ENCODE measurements at regions not wholly inside any gene's neighbourhood (a gene's known extent, or its start where the extent isn't known, plus 50 kb on each side); places are given as distances from the start of the nearest gene placed in this dataset.

DNA sequence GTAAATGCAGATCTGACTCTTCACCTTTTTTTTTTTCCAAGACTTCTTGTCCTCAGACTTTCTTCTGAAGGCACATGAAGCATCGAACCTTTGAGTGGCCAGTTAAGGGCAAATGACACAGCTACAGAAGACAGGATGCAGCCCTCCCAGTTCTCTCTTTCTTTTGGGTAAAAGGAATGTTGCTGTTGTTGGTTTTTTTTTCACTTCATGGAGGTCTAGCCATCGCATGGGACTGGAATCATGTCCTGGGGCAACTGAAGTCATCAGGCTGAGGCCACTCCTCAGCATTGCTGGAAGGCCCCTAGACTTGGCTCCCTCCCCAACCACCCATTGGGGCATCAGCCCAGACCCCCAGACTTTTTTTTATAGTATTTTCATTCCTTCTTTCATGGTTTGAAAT is 896.5 kb downstream of the SORCS1 start (continued):
- TF ChIP-seq, protein P1, sequence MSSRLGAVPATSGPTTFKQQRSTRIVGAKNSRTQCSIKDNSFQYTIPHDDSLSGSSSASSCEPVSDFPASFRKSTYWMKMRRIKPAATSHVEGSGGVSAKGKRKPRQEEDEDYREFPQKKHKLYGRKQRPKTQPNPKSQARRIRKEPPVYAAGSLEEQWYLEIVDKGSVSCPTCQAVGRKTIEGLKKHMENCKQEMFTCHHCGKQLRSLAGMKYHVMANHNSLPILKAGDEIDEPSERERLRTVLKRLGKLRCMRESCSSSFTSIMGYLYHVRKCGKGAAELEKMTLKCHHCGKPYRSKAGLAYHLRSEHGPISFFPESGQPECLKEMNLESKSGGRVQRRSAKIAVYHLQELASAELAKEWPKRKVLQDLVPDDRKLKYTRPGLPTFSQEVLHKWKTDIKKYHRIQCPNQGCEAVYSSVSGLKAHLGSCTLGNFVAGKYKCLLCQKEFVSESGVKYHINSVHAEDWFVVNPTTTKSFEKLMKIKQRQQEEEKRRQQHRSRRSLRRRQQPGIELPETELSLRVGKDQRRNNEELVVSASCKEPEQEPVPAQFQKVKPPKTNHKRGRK (CRISPR knock-in tag; IDR thresholded peaks at IDR 0.05; ENCODE audit: borderline replicate concordance), result no peak
- TF ChIP-seq ETV6 (CRISPR knock-in tag; IDR thresholded peaks at IDR 0.05) (no peak), GABPB1 (CRISPR knock-in tag; IDR thresholded peaks at IDR 0.05) (no peak), MYBL2 (CRISPR knock-in tag; IDR thresholded peaks at IDR 0.05) (no peak), ZBTB21 (CRISPR knock-in tag; IDR thresholded peaks at IDR 0.05; ENCODE audit: borderline replicate concordance) (no peak), ZNF138 (CRISPR knock-in tag; conservative IDR thresholded peaks at IDR 0.05) (no peak), TCF7 (CRISPR knock-in tag; IDR thresholded peaks at IDR 0.05; ENCODE audit: low read depth) (no peak), ZNF423 (CRISPR knock-in tag; IDR thresholded peaks at IDR 0.05) (no peak)
- TF ChIP-seq, protein P2, sequence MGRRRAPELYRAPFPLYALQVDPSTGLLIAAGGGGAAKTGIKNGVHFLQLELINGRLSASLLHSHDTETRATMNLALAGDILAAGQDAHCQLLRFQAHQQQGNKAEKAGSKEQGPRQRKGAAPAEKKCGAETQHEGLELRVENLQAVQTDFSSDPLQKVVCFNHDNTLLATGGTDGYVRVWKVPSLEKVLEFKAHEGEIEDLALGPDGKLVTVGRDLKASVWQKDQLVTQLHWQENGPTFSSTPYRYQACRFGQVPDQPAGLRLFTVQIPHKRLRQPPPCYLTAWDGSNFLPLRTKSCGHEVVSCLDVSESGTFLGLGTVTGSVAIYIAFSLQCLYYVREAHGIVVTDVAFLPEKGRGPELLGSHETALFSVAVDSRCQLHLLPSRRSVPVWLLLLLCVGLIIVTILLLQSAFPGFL (CRISPR knock-in tag; IDR thresholded peaks at IDR 0.05; ENCODE audit: borderline replicate concordance), result no peak
- TF ChIP-seq, protein P3, sequence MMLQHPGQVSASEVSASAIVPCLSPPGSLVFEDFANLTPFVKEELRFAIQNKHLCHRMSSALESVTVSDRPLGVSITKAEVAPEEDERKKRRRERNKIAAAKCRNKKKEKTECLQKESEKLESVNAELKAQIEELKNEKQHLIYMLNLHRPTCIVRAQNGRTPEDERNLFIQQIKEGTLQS (CRISPR knock-in tag; conservative IDR thresholded peaks at IDR 0.05), result no peak
- TF ChIP-seq, protein P4, sequence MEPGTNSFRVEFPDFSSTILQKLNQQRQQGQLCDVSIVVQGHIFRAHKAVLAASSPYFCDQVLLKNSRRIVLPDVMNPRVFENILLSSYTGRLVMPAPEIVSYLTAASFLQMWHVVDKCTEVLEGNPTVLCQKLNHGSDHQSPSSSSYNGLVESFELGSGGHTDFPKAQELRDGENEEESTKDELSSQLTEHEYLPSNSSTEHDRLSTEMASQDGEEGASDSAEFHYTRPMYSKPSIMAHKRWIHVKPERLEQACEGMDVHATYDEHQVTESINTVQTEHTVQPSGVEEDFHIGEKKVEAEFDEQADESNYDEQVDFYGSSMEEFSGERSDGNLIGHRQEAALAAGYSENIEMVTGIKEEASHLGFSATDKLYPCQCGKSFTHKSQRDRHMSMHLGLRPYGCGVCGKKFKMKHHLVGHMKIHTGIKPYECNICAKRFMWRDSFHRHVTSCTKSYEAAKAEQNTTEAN (CRISPR knock-in tag; IDR thresholded peaks at IDR 0.05), result no peak
- TF ChIP-seq, protein P5, sequence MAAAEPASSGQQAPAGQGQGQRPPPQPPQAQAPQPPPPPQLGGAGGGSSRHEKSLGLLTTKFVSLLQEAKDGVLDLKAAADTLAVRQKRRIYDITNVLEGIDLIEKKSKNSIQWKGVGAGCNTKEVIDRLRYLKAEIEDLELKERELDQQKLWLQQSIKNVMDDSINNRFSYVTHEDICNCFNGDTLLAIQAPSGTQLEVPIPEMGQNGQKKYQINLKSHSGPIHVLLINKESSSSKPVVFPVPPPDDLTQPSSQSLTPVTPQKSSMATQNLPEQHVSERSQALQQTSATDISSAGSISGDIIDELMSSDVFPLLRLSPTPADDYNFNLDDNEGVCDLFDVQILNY (CRISPR knock-in tag; IDR thresholded peaks at IDR 0.05), result no peak

DNA sequence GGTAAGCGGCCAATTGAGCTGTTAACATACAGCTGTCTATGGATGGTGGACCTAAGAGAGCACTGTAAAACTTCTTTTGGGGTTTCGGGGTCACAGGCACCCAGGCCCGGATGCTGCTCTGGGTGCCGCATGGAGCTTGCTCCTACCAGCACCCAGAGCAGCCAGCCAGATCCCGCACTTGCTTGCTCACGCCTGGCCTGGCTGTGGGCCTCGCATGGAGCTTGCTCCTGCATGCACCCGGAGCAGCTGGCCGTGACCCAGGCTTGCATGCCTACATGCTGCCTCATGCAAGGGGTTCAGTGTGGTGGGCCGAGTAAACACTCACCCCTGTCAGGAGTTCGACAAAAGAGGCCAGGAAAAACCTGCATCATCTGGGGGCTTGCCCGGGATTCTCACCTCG is 896.9 kb downstream of the SORCS1 start:
- peaks cover 12% of the 10 kb centered on the region for H3K9me3 Mint-ChIP-seq
- POLR2A ChIA-PET, result no interaction called here
- H3K4me1 Mint-ChIP-seq, result peaks cover 10% of the 10 kb centered on the region; the same call in 1 of the 2 replicates
- DNase-seq (ENCODE audit: low spot score) (no peak), ATAC-seq (no peak)
- CTCF ChIA-PET, result interaction anchor here (1.1 kb wide), 1 partner anchor 11 kb away, joined by 3 read pairs; no protein-coding TSS in a partner anchor
- no peaks in the 10 kb centered on the region for H3K36me3 Mint-ChIP-seq
- H3K27ac Mint-ChIP-seq, result no peak overlapping the region
- TF ChIP-seq KAT7 (CRISPR knock-in tag; IDR thresholded peaks at IDR 0.05; ENCODE audit: borderline replicate concordance), result no peak
- TF ChIP-seq, protein P6, sequence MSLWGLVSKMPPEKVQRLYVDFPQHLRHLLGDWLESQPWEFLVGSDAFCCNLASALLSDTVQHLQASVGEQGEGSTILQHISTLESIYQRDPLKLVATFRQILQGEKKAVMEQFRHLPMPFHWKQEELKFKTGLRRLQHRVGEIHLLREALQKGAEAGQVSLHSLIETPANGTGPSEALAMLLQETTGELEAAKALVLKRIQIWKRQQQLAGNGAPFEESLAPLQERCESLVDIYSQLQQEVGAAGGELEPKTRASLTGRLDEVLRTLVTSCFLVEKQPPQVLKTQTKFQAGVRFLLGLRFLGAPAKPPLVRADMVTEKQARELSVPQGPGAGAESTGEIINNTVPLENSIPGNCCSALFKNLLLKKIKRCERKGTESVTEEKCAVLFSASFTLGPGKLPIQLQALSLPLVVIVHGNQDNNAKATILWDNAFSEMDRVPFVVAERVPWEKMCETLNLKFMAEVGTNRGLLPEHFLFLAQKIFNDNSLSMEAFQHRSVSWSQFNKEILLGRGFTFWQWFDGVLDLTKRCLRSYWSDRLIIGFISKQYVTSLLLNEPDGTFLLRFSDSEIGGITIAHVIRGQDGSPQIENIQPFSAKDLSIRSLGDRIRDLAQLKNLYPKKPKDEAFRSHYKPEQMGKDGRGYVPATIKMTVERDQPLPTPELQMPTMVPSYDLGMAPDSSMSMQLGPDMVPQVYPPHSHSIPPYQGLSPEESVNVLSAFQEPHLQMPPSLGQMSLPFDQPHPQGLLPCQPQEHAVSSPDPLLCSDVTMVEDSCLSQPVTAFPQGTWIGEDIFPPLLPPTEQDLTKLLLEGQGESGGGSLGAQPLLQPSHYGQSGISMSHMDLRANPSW (CRISPR knock-in tag; conservative IDR thresholded peaks at IDR 0.05; ENCODE audit: low read depth), result no peak
- no peak for TF ChIP-seq GTF2I (CRISPR knock-in tag; conservative IDR thresholded peaks at IDR 0.05)
- TF ChIP-seq ZNF121 (CRISPR knock-in tag; IDR thresholded peaks at IDR 0.05), result no peak
- TF ChIP-seq, protein P7, sequence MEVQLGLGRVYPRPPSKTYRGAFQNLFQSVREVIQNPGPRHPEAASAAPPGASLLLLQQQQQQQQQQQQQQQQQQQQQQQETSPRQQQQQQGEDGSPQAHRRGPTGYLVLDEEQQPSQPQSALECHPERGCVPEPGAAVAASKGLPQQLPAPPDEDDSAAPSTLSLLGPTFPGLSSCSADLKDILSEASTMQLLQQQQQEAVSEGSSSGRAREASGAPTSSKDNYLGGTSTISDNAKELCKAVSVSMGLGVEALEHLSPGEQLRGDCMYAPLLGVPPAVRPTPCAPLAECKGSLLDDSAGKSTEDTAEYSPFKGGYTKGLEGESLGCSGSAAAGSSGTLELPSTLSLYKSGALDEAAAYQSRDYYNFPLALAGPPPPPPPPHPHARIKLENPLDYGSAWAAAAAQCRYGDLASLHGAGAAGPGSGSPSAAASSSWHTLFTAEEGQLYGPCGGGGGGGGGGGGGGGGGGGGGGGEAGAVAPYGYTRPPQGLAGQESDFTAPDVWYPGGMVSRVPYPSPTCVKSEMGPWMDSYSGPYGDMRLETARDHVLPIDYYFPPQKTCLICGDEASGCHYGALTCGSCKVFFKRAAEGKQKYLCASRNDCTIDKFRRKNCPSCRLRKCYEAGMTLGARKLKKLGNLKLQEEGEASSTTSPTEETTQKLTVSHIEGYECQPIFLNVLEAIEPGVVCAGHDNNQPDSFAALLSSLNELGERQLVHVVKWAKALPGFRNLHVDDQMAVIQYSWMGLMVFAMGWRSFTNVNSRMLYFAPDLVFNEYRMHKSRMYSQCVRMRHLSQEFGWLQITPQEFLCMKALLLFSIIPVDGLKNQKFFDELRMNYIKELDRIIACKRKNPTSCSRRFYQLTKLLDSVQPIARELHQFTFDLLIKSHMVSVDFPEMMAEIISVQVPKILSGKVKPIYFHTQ (CRISPR knock-in tag; IDR thresholded peaks at IDR 0.05), result no peak
- TF ChIP-seq RELA (CRISPR knock-in tag; IDR thresholded peaks at IDR 0.05; ENCODE audit: borderline replicate concordance), result no peak
- TF ChIP-seq, protein P8, sequence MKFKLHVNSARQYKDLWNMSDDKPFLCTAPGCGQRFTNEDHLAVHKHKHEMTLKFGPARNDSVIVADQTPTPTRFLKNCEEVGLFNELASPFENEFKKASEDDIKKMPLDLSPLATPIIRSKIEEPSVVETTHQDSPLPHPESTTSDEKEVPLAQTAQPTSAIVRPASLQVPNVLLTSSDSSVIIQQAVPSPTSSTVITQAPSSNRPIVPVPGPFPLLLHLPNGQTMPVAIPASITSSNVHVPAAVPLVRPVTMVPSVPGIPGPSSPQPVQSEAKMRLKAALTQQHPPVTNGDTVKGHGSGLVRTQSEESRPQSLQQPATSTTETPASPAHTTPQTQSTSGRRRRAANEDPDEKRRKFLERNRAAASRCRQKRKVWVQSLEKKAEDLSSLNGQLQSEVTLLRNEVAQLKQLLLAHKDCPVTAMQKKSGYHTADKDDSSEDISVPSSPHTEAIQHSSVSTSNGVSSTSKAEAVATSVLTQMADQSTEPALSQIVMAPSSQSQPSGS (CRISPR knock-in tag; IDR thresholded peaks at IDR 0.05; ENCODE audit: borderline replicate concordance, low read depth), result no peak
- TF ChIP-seq, protein P9, sequence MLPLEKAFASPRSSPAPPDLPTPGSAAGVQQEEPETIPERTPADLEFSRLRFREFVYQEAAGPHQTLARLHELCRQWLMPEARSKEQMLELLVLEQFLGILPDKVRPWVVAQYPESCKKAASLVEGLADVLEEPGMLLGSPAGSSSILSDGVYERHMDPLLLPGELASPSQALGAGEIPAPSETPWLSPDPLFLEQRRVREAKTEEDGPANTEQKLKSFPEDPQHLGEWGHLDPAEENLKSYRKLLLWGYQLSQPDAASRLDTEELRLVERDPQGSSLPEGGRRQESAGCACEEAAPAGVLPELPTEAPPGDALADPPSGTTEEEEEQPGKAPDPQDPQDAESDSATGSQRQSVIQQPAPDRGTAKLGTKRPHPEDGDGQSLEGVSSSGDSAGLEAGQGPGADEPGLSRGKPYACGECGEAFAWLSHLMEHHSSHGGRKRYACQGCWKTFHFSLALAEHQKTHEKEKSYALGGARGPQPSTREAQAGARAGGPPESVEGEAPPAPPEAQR (CRISPR knock-in tag; IDR thresholded peaks at IDR 0.05), result no peak
- no peak for TF ChIP-seq ELF4 (CRISPR knock-in tag; IDR thresholded peaks at IDR 0.05; ENCODE audit: low read depth)
- no peak for TF ChIP-seq ETV6 (CRISPR knock-in tag; IDR thresholded peaks at IDR 0.05)
- TF ChIP-seq NR1H2 (CRISPR knock-in tag; IDR thresholded peaks at IDR 0.05), result no peak
- no peak for TF ChIP-seq ZNF263 (CRISPR knock-in tag; IDR thresholded peaks at IDR 0.05; ENCODE audit: low read depth)
- no peaks in the 10 kb centered on the region for H3K27me3 Mint-ChIP-seq (ENCODE audit: low read depth)
- no peak overlapping the region for H3K4me3 Mint-ChIP-seq
